ENCODE measurements at regions not wholly inside any gene's neighbourhood (a gene's known extent, or its start where the extent isn't known, plus 50 kb on each side); places are given as distances from the start of the nearest gene placed in this dataset.
"Not testable (repeated sequence)": the region's sequence is repeated elsewhere in the genome, so short reads cannot be mapped to it uniquely, and the experiment has no call there.

- no peak for DNase-seq (ENCODE audit: low read depth, low spot score)
Observed at GRCh38 chr2:235217846-235218245, 266.0 kb downstream of the SH3BP4 start.

DNA sequence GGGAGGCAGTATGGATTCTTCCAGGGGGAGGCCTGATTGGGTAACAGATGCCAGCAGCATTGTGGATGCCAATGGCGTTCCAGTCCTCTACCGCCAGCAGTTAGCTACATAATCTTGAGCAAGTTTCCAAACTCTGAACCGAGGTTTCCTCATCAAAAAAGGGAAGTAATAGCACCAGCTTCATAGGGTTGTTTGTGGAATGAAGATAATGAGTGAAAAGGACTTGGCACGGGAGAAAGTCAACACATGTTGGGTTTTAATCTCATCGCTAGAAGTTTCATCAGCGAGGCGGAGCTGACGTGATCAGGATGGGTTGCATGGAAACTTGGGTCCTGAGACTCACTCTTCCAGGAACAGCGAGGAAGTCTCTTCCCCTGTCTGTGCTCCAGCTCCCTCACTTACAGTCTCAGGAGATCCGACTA is 266.7 kb downstream of the SH3BP4 start:
- DNase-seq (ENCODE audit: low read depth, low spot score), result no peak

DNA sequence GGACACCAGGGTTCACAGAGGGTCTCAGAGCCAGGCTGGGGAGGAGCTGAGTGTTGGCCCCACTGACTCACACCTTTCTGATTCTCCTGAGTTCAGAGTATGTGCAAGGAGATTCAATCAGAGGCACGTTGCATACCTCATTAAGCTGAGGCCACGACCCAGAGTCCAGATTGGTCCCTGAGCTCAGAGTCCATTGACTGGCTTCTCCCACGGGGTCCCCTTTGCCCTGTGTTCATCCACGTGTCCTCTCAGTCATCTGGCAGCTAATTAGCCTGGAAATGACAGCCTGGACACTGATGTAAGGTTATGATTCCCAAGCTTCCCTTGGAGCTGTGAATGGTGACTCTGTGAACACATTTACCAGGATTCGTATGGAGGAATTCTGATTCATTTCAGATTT is 267.2 kb downstream of the SH3BP4 start:
- DNase-seq (ENCODE audit: low read depth, low spot score), result no peak

GRCh38 chr2:235220331-235220730 is 268.5 kb downstream of the SH3BP4 start:
- DNase-seq (ENCODE audit: low read depth, low spot score), result no peak

DNA sequence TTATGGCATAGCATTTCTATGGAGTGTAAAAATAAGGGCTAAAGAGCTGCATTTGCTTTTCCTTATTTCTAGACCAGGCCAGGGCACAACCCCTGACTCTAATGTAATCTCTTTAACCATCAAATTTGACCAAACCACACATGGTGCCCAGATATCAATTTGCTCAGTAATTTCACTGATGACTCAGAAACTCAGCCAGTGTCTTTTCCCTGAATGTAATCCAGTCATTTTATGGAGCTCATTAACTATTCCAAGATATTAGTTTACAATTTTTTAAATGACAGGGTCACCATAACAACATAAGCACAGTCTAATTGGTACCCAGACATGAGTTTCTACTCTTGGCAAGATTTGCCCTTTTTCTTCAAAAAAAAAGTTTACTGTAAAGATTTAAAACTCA is 270.8 kb upstream of the AGAP1 start:
- no peak for DNase-seq (ENCODE audit: low read depth, low spot score)

DNA sequence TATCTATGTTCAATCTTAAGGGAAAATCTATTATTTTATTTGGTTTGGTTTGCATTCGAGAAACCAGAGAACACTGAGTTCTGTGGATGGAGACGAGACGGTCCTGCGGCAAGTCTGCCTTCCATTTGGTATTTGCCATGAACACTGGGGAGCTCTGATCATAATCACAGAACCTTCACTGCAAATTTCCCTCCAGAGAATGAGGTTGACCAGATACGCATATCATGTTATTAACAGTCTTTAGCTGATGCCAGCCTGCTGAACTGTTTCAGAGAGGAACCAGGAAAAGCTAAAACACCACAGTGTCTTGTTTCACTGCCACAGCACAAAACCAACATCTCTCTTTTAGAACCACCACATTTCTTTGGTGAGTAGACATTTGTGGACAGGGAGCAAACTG is 269.4 kb upstream of the AGAP1 start:
- no peak for DNase-seq (ENCODE audit: low read depth, low spot score)

DNA sequence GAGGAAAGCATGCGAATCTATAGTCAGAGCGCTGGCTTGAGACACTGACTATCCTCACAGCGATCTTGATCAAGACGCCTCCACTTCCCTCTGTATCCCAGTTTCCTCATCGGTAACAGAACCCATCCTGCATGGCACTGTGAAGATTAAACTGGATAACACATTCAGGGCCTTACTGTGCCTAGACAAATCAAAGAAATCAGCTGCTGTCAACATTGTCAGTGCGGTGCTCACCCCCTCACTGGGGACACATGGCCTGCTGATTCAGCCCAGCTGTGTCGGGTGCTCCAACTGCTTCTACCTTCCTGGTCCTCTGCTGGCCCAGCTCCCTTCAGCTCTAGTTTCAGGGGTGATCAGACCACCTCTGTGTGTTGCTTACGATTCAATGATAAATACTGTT is 268.6 kb upstream of the AGAP1 start:
- no peak for DNase-seq (ENCODE audit: low read depth, low spot score)

DNA sequence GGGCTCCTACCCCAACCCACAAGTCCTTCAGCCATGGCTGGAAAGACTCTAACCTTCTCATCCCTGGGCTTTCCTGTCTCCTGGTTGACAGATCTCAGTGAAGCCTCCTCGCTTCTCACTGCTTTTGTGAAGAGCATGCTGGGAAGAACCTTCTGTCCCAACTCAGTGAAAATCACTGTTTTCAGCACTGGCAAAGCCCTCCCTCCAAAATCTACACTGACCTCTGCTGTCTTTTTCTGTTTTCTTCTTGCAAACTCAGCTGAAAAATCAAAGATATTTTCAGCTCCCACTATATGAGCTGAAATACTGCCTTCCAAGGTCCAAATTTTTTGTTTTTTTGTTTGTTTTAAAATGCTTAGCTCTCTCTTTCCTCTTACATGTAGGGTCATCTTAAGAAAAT is 266.3 kb upstream of the AGAP1 start:
- no peak for DNase-seq (ENCODE audit: low read depth, low spot score)

DNA sequence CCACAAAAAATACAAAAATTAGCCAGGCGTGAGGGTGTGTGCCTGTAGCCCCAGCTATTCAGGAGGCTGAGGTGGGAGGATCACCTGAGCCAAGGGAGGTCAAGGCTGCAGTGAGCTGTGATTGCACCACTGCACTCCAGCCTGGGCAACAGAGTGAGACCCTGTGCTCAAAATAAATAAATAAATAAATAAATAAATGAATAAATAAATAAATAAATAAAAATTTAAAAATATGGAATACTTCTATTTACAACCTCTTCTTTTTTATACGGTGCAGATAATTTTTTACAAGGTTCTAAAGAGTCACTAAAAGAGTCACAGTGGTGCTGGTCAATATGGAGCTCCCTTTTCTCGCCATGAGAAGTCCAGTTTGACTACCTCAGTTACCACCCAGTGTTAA is 265.4 kb upstream of the AGAP1 start:
- not testable (repeated sequence) for DNase-seq (ENCODE audit: low read depth, low spot score)

GRCh38 chr2:235229236-235229635 is 264.6 kb upstream of the AGAP1 start:
- DNase-seq (ENCODE audit: low read depth, low spot score), result no peak

DNA sequence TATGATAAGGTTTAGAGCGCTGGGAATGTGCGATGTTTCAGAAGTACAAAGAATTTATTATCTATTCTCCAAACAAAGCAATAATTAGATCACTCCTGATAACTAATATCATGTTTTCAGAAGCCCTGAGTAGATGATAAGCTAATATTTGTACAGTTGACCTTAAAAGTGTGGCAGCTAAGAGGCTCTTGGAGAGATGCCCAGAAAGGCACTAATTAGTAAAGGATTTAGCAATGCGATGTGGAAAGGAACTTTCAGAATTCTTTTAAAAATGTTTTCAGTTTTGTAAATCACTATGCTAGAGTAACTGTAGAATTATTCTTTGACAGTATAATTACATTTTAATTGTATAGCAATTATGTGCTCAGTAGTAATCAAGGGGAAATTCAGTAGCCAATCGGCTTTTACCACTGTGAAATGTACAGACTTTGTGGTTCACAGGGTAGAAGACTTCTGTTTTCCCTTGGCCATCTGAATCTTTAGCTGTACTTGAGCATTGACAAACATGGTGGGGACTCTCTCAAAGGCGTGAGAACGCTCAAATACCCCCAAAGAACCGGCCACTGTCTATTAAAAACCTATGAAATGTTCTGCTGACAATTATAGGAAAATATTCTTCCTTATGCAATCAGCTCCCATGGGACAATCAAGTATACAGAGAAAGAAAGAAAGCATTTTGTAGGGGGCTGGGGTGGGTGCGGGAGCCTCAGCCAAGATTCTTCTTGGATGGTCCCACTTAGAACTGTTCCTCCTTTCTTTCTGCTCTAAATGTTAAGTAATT is 262.8 kb upstream of the AGAP1 start:
- DNase-seq (ENCODE audit: low read depth, low spot score), result no peak

- DNase-seq (ENCODE audit: low read depth, low spot score), result no peak
Observed at GRCh38 chr2:235232449-235233433, 261.1 kb upstream of the AGAP1 start.

DNA sequence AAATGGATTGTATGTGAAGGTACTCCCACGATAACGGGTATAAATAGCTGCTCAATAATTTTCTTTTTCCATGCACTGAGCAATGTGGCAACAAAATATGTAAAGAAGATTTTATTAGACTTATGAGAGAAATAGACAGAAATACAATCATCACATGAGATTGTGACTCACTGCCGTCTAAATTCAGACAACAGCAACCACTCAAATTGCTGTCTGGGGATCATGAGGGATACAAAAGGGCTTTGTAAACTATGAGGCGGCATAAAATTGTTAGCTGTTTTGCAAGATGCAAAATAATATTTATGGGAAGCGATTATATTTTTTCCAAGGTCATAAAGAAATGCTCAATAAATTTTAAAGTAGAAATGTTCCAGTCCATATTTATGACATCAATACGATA is 259.1 kb upstream of the AGAP1 start:
- DNase-seq (ENCODE audit: low read depth, low spot score), result no peak

DNA sequence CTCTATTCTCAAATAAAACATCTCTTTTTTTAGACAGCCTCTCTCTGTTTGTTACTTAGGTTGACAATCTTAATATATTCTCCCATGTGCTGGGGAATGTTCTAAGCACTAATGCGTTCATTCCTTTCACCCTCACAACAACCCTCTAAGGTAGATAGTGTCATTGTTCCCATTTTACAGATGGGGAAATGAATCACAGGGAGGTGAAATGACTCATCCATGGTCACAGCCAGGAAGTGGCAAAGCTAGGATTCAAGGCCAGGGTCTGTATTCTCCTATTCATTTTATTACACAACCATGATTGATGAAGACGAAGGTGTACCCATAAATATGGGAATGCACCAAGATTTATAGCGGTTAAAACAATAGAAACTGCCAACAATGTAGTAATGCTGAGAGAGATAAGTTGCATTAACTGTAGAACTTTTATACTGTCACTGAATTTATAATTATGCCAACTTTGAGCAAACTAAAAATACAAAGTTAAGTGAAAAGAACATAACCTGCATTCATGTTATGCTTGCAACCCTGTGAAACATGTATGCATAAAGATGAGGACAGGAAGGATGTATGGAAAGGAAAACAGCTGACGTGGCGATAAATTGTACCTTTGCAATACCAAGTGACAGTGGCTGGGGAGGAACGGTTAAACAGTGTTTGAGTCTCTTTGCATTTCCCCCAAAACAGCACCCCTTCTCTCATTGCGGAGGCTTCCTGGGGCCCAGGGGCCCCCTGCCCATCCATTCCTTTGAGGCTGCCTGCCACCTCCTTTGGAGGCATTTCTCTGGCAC is 257.7 kb upstream of the AGAP1 start:
- no peak for DNase-seq (ENCODE audit: low read depth, low spot score)

DNA sequence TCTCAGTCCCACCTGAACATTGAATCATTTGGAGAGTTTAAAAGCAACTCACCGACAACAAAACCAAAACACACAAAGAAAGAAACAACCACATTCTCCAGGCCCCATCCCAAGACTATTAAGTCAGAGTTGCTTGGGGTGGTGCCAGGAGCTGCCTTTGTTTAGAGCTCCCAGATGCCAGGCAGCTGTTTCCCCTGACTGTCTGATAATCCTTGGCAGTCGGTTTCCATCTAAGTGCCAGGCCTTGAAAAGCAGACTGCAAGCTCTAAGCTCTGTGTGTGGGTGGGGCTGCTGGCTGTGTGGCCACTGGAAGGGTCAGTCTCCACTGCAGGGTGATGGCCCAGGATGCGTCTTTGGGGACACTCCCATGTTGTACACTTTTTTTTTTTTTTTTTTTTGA is 255.3 kb upstream of the AGAP1 start:
- no peak for DNase-seq (ENCODE audit: low read depth, low spot score)

GRCh38 chr2:235240574-235240973 is 253.3 kb upstream of the AGAP1 start:
- DNase-seq (ENCODE audit: low read depth, low spot score), result no peak

DNA sequence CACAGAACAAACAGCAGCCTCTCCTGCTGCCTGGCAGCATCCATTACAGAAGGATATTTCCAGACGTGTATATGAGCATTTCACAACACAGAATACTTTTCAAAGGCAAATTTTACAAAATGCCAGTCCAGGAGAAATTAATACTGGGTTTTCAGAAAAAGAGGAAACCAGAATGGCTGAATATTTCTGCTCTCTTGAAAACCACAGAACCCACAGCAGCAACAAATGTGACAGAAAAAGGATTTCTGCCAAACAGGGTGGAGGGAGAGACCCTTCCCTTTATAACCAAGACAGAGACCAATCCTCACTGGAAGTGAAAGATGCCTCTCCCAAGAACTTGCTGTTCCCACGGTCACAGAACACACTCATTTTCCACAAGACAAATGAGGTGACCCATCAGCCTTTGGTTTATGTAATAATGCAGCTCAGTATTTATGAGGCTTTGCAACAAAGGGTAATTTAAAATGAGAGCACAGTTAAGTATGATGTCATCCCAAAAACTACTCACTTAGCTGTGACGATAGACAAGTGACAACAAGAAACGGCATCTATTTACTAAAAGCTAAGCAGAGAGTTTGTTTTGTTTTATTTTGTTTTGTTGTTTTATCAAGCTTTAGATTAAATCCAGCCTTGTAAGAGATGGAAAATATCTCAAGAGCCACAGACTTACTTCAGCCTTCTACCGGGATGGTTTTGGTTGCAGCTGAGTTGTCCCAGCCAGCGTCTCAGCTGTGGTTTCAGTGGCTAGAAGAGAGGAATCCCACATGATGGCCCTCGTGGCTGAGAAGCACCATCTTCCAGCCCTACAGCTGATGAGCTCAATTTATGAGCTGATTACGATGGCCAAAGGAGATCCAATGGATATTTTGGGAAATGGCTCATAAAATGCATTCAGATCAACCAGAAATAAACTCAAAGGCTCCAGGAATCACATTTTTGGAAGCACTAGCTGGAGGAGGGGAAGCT is 249.3 kb upstream of the AGAP1 start:
- no peak for DNase-seq (ENCODE audit: low read depth, low spot score)

GRCh38 chr2:235247001-235247400 is 246.8 kb upstream of the AGAP1 start:
- no peak for DNase-seq (ENCODE audit: low read depth, low spot score)

GRCh38 chr2:235255693-235256092 is 238.2 kb upstream of the AGAP1 start:
- DNase-seq (ENCODE audit: low read depth, low spot score), result no peak

DNA sequence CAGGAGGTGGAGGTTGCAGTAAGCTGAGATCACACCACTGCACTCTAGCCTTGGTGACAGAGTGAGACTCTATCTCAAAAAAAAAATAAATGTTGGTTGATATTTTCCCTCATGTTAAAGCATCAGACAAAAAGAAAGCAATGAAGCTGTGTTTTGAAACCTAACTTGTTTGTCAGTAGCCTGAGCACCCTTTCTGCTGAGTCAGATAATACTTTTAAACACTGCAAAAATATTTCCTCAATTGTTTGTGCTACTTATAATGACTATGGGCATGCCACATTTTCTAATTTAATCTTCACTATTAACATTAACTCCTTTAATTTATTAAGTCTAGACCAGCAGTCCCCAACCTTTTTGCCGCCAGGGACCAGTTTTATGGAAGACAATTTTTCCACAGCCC is 236.3 kb upstream of the AGAP1 start:
- no peak for DNase-seq (ENCODE audit: low read depth, low spot score)

DNA sequence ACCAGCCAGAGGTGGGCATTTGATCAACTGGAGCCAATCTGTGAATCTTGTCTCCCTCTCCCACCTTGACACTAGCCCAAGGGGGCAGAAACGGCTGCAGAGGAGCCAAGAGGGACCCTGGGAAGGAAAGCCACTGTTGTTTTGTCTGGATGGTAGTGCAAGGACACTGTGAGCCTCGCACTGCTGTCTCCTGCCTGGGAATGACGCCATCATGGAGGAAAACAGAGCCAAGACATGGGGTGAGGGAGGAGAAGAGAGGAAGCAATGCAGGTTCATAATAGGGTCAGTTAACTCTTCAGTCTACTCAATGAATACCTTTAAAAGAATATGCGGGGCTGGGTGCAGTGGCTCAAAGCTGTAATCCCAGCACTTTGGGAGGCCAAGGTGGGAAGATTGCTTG is 231.1 kb upstream of the AGAP1 start:
- no peak for DNase-seq (ENCODE audit: low read depth, low spot score)

Measured in iPS DF 19.7 (cell line).